Fibroblast of lung (primary cell): ENCODE measurements at regions not wholly inside any gene's neighbourhood (a gene's known extent, or its start where the extent isn't known, plus 50 kb on each side); places are given as distances from the start of the nearest gene placed in this dataset.

ENCODE experiments used
- DNase-seq, 2 donors: peaks; one replicate each; pipeline versions ENCODE4 v3.0.0 to v3.0.0-alpha.2; 2010; ENCODE audit warnings: low read depth in 2 of 2
- H2AFZ ChIP-seq: 2 replicates; pipeline ENCODE4 v1.5.1; 2012; ENCODE audit warnings: low read length, control low read depth, inconsistent platforms
- H3K27ac ChIP-seq: 2 replicates; pipeline ENCODE4 v1.5.1; 2011; ENCODE audit warnings: low read length, control low read depth; ENCODE audit not compliant: insufficient read depth
- H3K27me3 ChIP-seq: 2 replicates; pipeline ENCODE4 v1.5.1; 2011; ENCODE audit warnings: mild to moderate bottlenecking, low read length; ENCODE audit not compliant: control insufficient read depth, insufficient read depth
- H3K36me3 ChIP-seq: 2 replicates; pipeline ENCODE4 v1.5.1; 2011; ENCODE audit warnings: low read length; ENCODE audit not compliant: control insufficient read depth, insufficient read depth
- H3K4me1 ChIP-seq: 2 replicates; pipeline ENCODE4 v1.5.1; 2011; ENCODE audit warnings: low read length; ENCODE audit not compliant: control insufficient read depth, insufficient read depth; ENCODE audit errors: extremely low read depth
- H3K4me2 ChIP-seq: 2 replicates; pipeline ENCODE4 v1.5.1; 2011; ENCODE audit warnings: low read length, control low read depth; ENCODE audit not compliant: insufficient read depth; ENCODE audit errors: extremely low read depth
- H3K4me3 ChIP-seq, 4 experiments: fragments of 200-600 bp in 1 of 4; sonication (generic) in 1 of 4; replicated peaks in 1 of 4; 2 replicates each; pipeline ENCODE4 v1.5.1; 2011 to 2016; ENCODE audit warnings: low read length in 4 of 4, low read depth in 3 of 4, mild to moderate bottlenecking in 3 of 4, control low read depth in 2 of 4, inconsistent platforms in 1 of 4, mixed read lengths in 1 of 4; ENCODE audit not compliant: insufficient read depth in 1 of 4; ENCODE audit errors: control extremely low read depth in 1 of 4
- H3K79me2 ChIP-seq: 2 replicates; pipeline ENCODE4 v1.5.1; 2012; ENCODE audit warnings: mild to moderate bottlenecking, low read length, inconsistent platforms; ENCODE audit not compliant: control insufficient read depth, insufficient read depth
- H3K9ac ChIP-seq: 2 replicates; pipeline ENCODE4 v1.5.1; 2011; ENCODE audit warnings: mild to moderate bottlenecking, low read length, control low read depth; ENCODE audit not compliant: insufficient read depth
- H3K9me3 ChIP-seq: 2 replicates; pipeline ENCODE4 v1.5.1; 2012; ENCODE audit warnings: low read depth, low read length; ENCODE audit not compliant: control insufficient read depth, insufficient read depth
- H4K20me1 ChIP-seq: 2 replicates; pipeline ENCODE4 v1.5.1; 2011; ENCODE audit warnings: low read length; ENCODE audit not compliant: control insufficient read depth, insufficient read depth; ENCODE audit errors: extremely low read depth
- EZH2 ChIP-seq: IDR thresholded peaks from 2 replicates; pipeline ENCODE4 v1.5.1; 2012; ENCODE audit warnings: low read length, control low read depth, mild to moderate bottlenecking; ENCODE audit errors: missing control alignments
- TF ChIP-seq, protein P1 (sequence below), 2 donors: IDR thresholded peaks in 1 of 2; conservative IDR thresholded peaks in 1 of 2; 1 replicate in 1 of 2; 2 replicates in 1 of 2; pipeline ENCODE4 v1.5.1; 2011 to 2012; ENCODE audit warnings: low read length in 2 of 2, control low read depth in 1 of 2, inconsistent platforms in 1 of 2, low read depth in 1 of 2, mild to moderate bottlenecking in 1 of 2

DNA sequence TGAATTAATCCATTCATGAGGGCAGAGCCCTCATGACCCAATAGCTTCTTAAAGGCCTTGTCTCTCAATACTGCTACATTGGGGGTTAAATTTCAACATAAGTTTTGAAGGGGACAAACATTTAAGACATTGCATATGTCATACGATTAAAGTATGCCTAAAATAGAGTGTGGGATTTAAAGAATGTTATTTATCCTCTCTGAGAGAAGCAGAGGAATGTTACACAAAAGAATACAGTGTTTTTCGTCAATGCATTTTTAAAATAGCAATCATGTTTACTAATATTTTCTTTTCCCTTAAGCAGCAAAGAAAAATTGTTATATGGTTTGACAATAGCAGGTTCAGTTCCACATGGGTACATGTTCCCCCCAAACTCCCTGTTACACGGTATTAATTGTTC lies 363.1 kb downstream of the NUP35 start:
- Histone ChIP-seq H3K4me2 (no peak overlapping the region), H3K4me3 (no peak overlapping the region), H3K4me1 (no peaks in the 10 kb centered on the region), H3K9me3 (no peaks in the 10 kb centered on the region), H3K36me3 (no peaks in the 10 kb centered on the region), H3K79me2 (no peaks in the 10 kb centered on the region), H3K27ac (no peak overlapping the region), H3K9ac (no peak overlapping the region), H4K20me1 (no peaks in the 10 kb centered on the region), H3K27me3 (no peaks in the 10 kb centered on the region), H2AFZ (no peak overlapping the region)
- TF ChIP-seq, protein P1, sequence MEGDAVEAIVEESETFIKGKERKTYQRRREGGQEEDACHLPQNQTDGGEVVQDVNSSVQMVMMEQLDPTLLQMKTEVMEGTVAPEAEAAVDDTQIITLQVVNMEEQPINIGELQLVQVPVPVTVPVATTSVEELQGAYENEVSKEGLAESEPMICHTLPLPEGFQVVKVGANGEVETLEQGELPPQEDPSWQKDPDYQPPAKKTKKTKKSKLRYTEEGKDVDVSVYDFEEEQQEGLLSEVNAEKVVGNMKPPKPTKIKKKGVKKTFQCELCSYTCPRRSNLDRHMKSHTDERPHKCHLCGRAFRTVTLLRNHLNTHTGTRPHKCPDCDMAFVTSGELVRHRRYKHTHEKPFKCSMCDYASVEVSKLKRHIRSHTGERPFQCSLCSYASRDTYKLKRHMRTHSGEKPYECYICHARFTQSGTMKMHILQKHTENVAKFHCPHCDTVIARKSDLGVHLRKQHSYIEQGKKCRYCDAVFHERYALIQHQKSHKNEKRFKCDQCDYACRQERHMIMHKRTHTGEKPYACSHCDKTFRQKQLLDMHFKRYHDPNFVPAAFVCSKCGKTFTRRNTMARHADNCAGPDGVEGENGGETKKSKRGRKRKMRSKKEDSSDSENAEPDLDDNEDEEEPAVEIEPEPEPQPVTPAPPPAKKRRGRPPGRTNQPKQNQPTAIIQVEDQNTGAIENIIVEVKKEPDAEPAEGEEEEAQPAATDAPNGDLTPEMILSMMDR (conservative IDR thresholded peaks at IDR 0.05 in 1 of 2, IDR thresholded peaks at IDR 0.05 in 1 of 2; ENCODE audit: low read depth in 1 of 2, low read length in 2 of 2): no peak
- TF ChIP-seq EZH2: no peak
- no peak for DNase-seq

DNA sequence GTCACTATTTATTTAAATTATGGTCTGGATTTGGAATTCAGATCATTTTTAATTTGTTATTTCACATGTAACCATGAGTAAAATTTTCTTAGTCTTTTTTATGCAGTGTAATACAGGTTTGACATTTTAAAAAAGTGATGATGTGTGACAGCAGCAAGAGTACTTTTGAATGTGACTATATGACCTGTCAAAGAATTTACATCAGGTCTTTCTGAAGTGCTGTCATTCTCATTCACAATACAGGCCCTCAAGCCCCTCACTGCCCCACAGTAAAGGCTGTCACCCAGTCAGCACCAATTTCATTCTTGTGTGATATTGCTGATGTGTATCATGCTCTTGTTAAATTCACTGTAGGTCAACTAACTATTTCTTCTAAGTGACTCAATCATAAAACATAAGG lies 364.2 kb downstream of the NUP35 start:
- H2AFZ ChIP-seq: no peak overlapping the region
- no peaks in the 10 kb centered on the region for H3K79me2 ChIP-seq
- H3K9me3 ChIP-seq: no peaks in the 10 kb centered on the region
- DNase-seq: no peak
- no peak overlapping the region for H3K4me3 ChIP-seq
- H4K20me1 ChIP-seq: no peaks in the 10 kb centered on the region
- H3K9ac ChIP-seq: no peak overlapping the region
- H3K36me3 ChIP-seq: no peaks in the 10 kb centered on the region
- H3K27ac ChIP-seq: no peak overlapping the region
- no peaks in the 10 kb centered on the region for H3K4me1 ChIP-seq
- no peak overlapping the region for H3K4me2 ChIP-seq
- TF ChIP-seq EZH2: no peak
- TF ChIP-seq, protein P1 (conservative IDR thresholded peaks at IDR 0.05 in 1 of 2, IDR thresholded peaks at IDR 0.05 in 1 of 2; ENCODE audit: low read depth in 1 of 2, low read length in 2 of 2): no peak
- no peaks in the 10 kb centered on the region for H3K27me3 ChIP-seq

DNA sequence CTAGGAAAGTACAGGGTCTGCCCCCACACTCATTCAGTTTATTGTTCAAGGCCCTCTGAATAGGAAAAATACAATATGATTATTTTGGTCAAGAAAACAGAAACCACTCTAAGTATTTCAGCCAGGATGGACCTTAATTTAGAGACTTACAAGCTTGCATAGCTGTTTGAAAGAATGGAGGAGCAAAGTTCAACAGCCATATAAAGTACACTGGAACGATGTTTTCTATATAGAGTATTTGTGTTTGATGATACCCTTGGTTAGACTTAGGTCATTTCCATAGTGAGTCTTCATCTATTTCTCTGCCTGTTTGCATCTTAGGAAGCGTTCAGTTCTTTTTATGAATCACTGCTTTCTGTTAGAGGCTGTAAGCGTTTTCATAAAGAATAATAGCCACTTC lies 366.2 kb downstream of the NUP35 start:
- Histone ChIP-seq H3K27me3 (no peaks in the 10 kb centered on the region), H4K20me1 (no peaks in the 10 kb centered on the region), H3K4me1 (no peaks in the 10 kb centered on the region), H3K9ac (no peak overlapping the region), H3K9me3 (no peaks in the 10 kb centered on the region), H3K79me2 (no peaks in the 10 kb centered on the region), H3K36me3 (no peaks in the 10 kb centered on the region), H2AFZ (no peak overlapping the region), H3K4me3 (no peak overlapping the region), H3K4me2 (no peak overlapping the region), H3K27ac (no peak overlapping the region)
- TF ChIP-seq EZH2: no peak
- TF ChIP-seq, protein P1 (conservative IDR thresholded peaks at IDR 0.05 in 1 of 2, IDR thresholded peaks at IDR 0.05 in 1 of 2; ENCODE audit: low read depth in 1 of 2, low read length in 2 of 2): no peak
- no peak for DNase-seq
